ENCODE measurements at regions not wholly inside any gene's neighbourhood (a gene's known extent, or its start where the extent isn't known, plus 50 kb on each side); places are given as distances from the start of the nearest gene placed in this dataset.

DNA sequence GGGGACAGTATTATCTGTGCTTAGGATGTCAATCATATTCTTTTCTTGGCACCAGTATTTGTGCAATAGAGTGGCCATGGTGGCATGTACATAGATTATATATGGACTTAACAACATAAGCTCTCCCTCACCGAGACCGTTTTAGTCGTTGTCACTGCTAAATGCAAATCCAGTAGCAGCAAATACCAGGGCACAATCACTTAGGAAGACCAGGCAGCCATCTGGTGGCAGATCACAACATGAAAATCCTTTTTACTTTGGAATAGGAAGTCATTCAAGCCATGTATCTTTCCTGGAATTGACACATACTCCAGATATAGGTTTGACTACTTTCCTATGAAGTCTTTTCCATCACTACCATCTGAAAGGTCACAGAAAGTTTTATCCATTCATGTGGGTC, 53.2 kb upstream of the C1orf87 start:
- DNase-seq (ENCODE audit: low read depth), result no peak

Measured in GM04504 (cell line).